SK-N-SH treated with all-trans-retinoic acid at 6 μM for 48 hours (cell line): ENCODE measurements at regions not wholly inside any gene's neighbourhood (a gene's known extent, or its start where the extent isn't known, plus 50 kb on each side); places are given as distances from the start of the nearest gene placed in this dataset.

Experiments used
- ATAC-seq: fragments of 200-7000 bp; cut with Tn5 transposase; 3 replicates; pipeline ENCODE4 v1.9.1; 2020; ENCODE audit warnings: mild to moderate bottlenecking, moderate library complexity
- ARNTL ChIP-seq: fragments of 450-650 bp; formaldehyde crosslinking; IDR thresholded peaks from 2 replicates; pipeline ENCODE4 v1.5.0; 2020; ENCODE audit warnings: low read depth, mild to moderate bottlenecking, moderate library complexity, borderline replicate concordance
- BACH2 ChIP-seq: fragments of 250-450 bp; sonication (Bioruptor Pico); IDR thresholded peaks from 2 replicates; pipeline ENCODE4 v1.9.0; 2021; ENCODE audit warnings: mild to moderate bottlenecking, borderline replicate concordance
- CREB5 ChIP-seq: fragments of 250-450 bp; sonication (Bioruptor Pico); IDR thresholded peaks from 2 replicates; pipeline ENCODE4 v1.5.1; 2020; ENCODE audit warnings: low read depth, mild to moderate bottlenecking, moderate library complexity
- ESRRG ChIP-seq: fragments of 250-450 bp; sonication (Bioruptor Pico); IDR thresholded peaks from 2 replicates; pipeline ENCODE4 v1.6.1; 2021; ENCODE audit warnings: mild to moderate bottlenecking
- GLIS3 ChIP-seq: fragments of 250-450 bp; sonication (Bioruptor Pico); IDR thresholded peaks from 2 replicates; pipeline ENCODE4 v1.5.0; 2020; ENCODE audit warnings: mild to moderate bottlenecking, moderate library complexity
- ISL1 ChIP-seq: fragments of 250-450 bp; sonication (Bioruptor Pico); IDR thresholded peaks from 2 replicates; pipeline ENCODE4 v2.1.2; 2022; ENCODE audit warnings: mild to moderate bottlenecking, moderate library complexity
- POU6F1 ChIP-seq: fragments of 250-450 bp; sonication (Bioruptor Pico); IDR thresholded peaks from 2 replicates; pipeline ENCODE4 v1.8.0; 2021; ENCODE audit warnings: low read depth, mild to moderate bottlenecking, moderate library complexity, borderline replicate concordance
- RARB ChIP-seq: fragments of 250-450 bp; sonication (Bioruptor Pico); IDR thresholded peaks from 2 replicates; pipeline ENCODE4 v1.8.0; 2021; ENCODE audit warnings: mild to moderate bottlenecking, moderate library complexity
- SNAI2 ChIP-seq: fragments of 250-450 bp; sonication (Bioruptor Pico); IDR thresholded peaks from 2 replicates; pipeline ENCODE4 v1.5.0; 2020; ENCODE audit warnings: mild to moderate bottlenecking, moderate library complexity
- TCF4 ChIP-seq: fragments of 250-450 bp; sonication (Bioruptor Pico); IDR thresholded peaks from 2 replicates; pipeline ENCODE4 v1.8.0; 2021; ENCODE audit warnings: mild to moderate bottlenecking, moderate library complexity, borderline replicate concordance
- TOX ChIP-seq: fragments of 250-450 bp; sonication (Bioruptor Pico); IDR thresholded peaks from 2 replicates; pipeline ENCODE4 v1.8.0; 2021; ENCODE audit warnings: mild to moderate bottlenecking, moderate library complexity, borderline replicate concordance
- ZFP3 ChIP-seq: fragments of 250-450 bp; sonication (Bioruptor Pico); IDR thresholded peaks from 2 replicates; pipeline ENCODE4 v1.5.0; 2020; ENCODE audit warnings: mild to moderate bottlenecking, moderate library complexity
- ZNF565 ChIP-seq: fragments of 450-650 bp; formaldehyde crosslinking; conservative IDR thresholded peaks from 2 replicates; pipeline ENCODE4 v1.5.0; 2020; ENCODE audit warnings: low read depth, mild to moderate bottlenecking, moderate library complexity
- ZNF70 ChIP-seq: fragments of 450-650 bp; formaldehyde crosslinking; IDR thresholded peaks from 2 replicates; pipeline ENCODE4 v1.5.0; 2020; ENCODE audit warnings: mild to moderate bottlenecking, moderate library complexity
- ZNF8 ChIP-seq: fragments of 450-650 bp; formaldehyde crosslinking; IDR thresholded peaks from 2 replicates; pipeline ENCODE4 v1.5.0; 2020; ENCODE audit warnings: mild to moderate bottlenecking, moderate library complexity
- TF ChIP-seq, protein P1 (sequence below): fragments of 250-450 bp; sonication (Bioruptor Pico); IDR thresholded peaks from 2 replicates; pipeline ENCODE4 v1.8.0; 2020; ENCODE audit warnings: mild to moderate bottlenecking, moderate library complexity, borderline replicate concordance
- TF ChIP-seq, protein P2 (sequence below): fragments of 250-450 bp; sonication (Bioruptor Pico); IDR thresholded peaks from 2 replicates; pipeline ENCODE4 v1.5.0; 2020; ENCODE audit warnings: mild to moderate bottlenecking, moderate library complexity

- peak; percentile 74 for ATAC-seq
- no peak for TF ChIP-seq CREB5 (CRISPR knock-in tag)
- peak; percentile 53 for TF ChIP-seq ISL1 (CRISPR knock-in tag)
Observed at GRCh38 chr9:99387431-99387830, 165.3 kb downstream of the SEC61B start.

DNA sequence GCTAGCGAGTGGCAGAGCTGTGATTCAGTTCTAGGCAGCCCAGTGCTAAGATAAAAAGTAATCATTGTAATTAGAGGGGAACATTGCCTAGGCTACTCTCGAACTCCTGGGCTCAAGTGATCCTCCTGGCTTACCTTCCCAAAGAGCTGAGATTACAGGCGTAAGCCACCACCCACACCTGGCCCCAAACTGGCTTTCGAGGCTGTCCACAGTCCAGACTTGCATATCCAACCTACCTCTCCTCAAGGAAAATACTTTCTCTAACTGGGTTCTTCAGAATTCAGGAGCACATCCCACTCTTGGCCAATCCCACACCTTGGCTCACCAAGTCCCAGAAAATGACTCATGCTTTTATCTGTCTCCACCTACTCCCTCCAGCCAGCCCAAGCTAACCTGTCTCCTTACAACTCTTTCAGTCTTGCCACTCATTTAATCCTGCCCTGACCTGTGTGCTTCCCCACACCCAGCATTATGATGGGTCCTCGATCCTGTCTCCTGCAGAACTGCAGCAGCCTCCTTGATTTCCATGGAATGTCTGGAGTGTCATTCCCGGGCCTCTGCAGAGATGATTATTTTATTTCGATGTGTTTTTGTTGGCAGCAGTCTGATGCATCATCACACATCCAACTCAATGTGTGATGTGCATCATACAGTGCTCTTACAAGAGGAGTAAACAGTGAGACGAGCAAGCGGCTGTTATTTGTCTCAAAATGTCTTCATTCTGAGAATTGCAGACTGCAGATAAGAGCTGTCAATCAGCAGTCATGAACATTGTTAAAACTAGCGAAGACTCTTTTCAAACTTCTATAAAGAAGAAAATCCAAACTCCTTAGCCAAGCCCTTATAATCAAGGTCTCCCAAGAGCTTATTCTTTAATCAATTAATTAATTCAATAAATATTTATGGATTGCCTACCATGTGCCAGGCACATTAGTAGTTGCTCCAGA is 167.3 kb downstream of the SEC61B start:
- TF ChIP-seq POU6F1 (no peak), ZNF70 (CRISPR knock-in tag) (no peak), RARB (CRISPR knock-in tag) (no peak)
- TF ChIP-seq, protein P1, sequence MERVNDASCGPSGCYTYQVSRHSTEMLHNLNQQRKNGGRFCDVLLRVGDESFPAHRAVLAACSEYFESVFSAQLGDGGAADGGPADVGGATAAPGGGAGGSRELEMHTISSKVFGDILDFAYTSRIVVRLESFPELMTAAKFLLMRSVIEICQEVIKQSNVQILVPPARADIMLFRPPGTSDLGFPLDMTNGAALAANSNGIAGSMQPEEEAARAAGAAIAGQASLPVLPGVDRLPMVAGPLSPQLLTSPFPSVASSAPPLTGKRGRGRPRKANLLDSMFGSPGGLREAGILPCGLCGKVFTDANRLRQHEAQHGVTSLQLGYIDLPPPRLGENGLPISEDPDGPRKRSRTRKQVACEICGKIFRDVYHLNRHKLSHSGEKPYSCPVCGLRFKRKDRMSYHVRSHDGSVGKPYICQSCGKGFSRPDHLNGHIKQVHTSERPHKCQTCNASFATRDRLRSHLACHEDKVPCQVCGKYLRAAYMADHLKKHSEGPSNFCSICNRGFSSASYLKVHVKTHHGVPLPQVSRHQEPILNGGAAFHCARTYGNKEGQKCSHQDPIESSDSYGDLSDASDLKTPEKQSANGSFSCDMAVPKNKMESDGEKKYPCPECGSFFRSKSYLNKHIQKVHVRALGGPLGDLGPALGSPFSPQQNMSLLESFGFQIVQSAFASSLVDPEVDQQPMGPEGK, result no peak
- no peak for ATAC-seq

GRCh38 chr9:99391937-99392594 is 170.0 kb downstream of the SEC61B start:
- TF ChIP-seq TOX (CRISPR knock-in tag), result no peak
- no peak for ATAC-seq

DNA sequence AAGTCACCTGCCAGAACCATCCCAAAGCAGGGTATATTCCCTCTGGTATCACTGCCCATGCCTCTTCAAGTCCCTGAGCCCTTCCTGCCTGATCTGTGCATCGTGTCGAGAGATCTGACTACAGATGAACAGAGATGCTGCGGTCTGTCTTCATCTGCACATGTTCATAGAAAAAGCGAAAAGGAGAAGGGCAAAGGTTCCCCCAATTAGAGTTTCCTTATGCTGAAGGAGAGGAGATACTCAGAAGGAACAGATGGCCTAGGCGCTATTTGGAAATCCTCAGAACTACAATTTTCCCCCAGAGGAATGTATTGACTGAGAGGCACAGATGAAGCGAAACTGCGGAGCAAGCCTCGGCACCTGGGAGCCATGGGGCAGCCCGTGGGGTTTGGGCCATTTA is 170.9 kb downstream of the SEC61B start:
- no peak for TF ChIP-seq TCF4
- TF ChIP-seq, protein P2, sequence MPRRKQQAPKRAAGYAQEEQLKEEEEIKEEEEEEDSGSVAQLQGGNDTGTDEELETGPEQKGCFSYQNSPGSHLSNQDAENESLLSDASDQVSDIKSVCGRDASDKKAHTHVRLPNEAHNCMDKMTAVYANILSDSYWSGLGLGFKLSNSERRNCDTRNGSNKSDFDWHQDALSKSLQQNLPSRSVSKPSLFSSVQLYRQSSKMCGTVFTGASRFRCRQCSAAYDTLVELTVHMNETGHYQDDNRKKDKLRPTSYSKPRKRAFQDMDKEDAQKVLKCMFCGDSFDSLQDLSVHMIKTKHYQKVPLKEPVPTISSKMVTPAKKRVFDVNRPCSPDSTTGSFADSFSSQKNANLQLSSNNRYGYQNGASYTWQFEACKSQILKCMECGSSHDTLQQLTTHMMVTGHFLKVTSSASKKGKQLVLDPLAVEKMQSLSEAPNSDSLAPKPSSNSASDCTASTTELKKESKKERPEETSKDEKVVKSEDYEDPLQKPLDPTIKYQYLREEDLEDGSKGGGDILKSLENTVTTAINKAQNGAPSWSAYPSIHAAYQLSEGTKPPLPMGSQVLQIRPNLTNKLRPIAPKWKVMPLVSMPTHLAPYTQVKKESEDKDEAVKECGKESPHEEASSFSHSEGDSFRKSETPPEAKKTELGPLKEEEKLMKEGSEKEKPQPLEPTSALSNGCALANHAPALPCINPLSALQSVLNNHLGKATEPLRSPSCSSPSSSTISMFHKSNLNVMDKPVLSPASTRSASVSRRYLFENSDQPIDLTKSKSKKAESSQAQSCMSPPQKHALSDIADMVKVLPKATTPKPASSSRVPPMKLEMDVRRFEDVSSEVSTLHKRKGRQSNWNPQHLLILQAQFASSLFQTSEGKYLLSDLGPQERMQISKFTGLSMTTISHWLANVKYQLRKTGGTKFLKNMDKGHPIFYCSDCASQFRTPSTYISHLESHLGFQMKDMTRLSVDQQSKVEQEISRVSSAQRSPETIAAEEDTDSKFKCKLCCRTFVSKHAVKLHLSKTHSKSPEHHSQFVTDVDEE (CRISPR knock-in tag), result no peak
- ATAC-seq, result no peak

- TF ChIP-seq SNAI2 (no peak), ISL1 (CRISPR knock-in tag) (no peak), GLIS3 (CRISPR knock-in tag) (no peak), BACH2 (CRISPR knock-in tag) (no peak), CREB5 (CRISPR knock-in tag) (no peak), ARNTL (CRISPR knock-in tag) (no peak), ZFP3 (CRISPR knock-in tag) (no peak), ZNF565 (CRISPR knock-in tag) (no peak), RARB (CRISPR knock-in tag) (no peak), ZNF8 (CRISPR knock-in tag) (no peak), POU6F1 (no peak), ESRRG (CRISPR knock-in tag) (no peak)
- ATAC-seq, result no peak
Observed at GRCh38 chr9:99393993-99394392, 171.9 kb downstream of the SEC61B start.
